ENCODE measurements at regions not wholly inside any gene's neighbourhood (a gene's known extent, or its start where the extent isn't known, plus 50 kb on each side); places are given as distances from the start of the nearest gene placed in this dataset.

DNA sequence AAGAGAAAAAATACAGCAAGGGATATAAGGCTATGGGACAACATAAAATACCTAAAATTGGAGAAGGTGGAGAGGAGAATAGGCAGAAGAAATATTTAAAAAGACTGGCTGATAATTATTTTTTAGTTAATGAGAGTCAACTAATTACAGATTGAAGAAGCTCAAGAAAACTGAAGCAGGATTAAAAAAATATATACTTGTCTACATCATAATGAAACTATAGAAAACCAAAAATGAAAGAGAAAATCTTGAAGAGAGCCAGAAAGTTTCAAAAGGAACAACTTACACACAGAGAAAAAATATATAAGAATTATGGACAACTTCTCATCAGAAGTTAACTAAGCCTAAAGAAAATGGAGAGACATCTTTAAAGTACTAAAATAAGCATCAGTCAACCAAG lies 62.9 kb upstream of the APCDD1 start:
- Histone ChIP-seq H3K9me3 (no peaks in the 10 kb centered on the region), H3K4me3 (no peak overlapping the region), H3K27ac (no peak overlapping the region), H3K36me3 (no peaks in the 10 kb centered on the region), H3K4me1 (replicated peaks) (no peaks in the 10 kb centered on the region), H3K27me3 (replicated peaks; ENCODE audit: insufficient read depth) (no peaks in the 10 kb centered on the region)
- TF ChIP-seq POLR2AphosphoS5 (IDR thresholded peaks at IDR 0.05) (no peak), POLR2A (IDR thresholded peaks at IDR 0.05) (no peak)
- TF ChIP-seq, protein P1, sequence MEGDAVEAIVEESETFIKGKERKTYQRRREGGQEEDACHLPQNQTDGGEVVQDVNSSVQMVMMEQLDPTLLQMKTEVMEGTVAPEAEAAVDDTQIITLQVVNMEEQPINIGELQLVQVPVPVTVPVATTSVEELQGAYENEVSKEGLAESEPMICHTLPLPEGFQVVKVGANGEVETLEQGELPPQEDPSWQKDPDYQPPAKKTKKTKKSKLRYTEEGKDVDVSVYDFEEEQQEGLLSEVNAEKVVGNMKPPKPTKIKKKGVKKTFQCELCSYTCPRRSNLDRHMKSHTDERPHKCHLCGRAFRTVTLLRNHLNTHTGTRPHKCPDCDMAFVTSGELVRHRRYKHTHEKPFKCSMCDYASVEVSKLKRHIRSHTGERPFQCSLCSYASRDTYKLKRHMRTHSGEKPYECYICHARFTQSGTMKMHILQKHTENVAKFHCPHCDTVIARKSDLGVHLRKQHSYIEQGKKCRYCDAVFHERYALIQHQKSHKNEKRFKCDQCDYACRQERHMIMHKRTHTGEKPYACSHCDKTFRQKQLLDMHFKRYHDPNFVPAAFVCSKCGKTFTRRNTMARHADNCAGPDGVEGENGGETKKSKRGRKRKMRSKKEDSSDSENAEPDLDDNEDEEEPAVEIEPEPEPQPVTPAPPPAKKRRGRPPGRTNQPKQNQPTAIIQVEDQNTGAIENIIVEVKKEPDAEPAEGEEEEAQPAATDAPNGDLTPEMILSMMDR (IDR thresholded peaks at IDR 0.05) = no peak
- DNase-seq (ENCODE audit: low spot score) = no peak
- intact Hi-C loops (cut with DNase I) = no loop called here

DNA sequence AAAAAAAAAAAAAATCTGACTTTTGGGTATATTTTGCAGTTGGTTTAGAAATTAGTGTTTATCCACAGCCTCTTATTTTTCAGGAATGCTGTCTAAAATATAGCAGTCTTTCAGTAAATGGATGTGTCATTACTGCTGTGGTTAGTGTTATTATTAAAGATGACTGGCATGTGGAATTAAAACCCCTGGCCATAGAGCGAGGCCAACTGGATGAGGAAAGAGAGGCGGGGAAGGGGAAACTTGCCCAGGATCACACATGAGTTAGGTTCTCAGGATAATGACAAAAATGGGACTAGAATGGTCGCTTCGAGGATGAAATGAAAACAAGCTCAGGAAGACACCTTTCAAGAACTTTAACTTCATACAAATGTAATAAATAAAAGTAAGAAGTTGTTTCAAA lies 57.4 kb upstream of the APCDD1 start:
- H3K4me3 ChIP-seq = no peak overlapping the region
- 96% methylated on average over 4 of the region's 4 CpGs for WGBS
- no peak overlapping the region for H3K27ac ChIP-seq
- TF ChIP-seq, protein P1 (IDR thresholded peaks at IDR 0.05) = no peak
- TF ChIP-seq POLR2AphosphoS5 (IDR thresholded peaks at IDR 0.05) (no peak), POLR2A (IDR thresholded peaks at IDR 0.05) (no peak)
- no peaks in the 10 kb centered on the region for H3K36me3 ChIP-seq
- intact Hi-C loops (cut with DNase I) = no loop called here
- H3K27me3 ChIP-seq (replicated peaks; ENCODE audit: insufficient read depth) = no peaks in the 10 kb centered on the region
- no peaks in the 10 kb centered on the region for H3K9me3 ChIP-seq
- H3K4me1 ChIP-seq (replicated peaks) = no peaks in the 10 kb centered on the region
- DNase-seq (ENCODE audit: low spot score) = no peak

DNA sequence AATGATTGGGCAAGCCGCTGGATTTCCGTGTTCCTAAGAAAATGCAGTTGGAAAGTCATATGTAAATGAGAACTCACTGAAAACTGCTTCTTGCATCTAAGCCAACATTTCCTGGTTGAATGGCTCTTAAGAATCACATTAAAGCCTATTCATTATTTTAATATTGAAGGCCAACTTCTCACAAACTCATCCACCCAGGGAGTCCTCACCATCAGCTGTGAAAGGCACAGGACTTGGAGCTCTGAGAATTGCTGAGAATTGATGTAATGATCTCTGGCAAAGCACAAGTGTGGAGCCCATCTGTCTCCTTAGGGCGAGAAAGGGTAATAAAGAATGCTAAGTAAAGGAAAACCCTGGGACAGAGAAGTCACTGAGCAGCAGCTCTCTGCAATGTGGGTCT lies 55.9 kb upstream of the APCDD1 start:
- no peak overlapping the region for H3K27ac ChIP-seq
- H3K9me3 ChIP-seq = no peaks in the 10 kb centered on the region
- H3K4me1 ChIP-seq (replicated peaks) = no peaks in the 10 kb centered on the region
- intact Hi-C loops (cut with DNase I) = no loop called here
- TF ChIP-seq POLR2A (IDR thresholded peaks at IDR 0.05) (no peak), POLR2AphosphoS5 (IDR thresholded peaks at IDR 0.05) (no peak)
- TF ChIP-seq, protein P1 (IDR thresholded peaks at IDR 0.05) = no peak
- no peaks in the 10 kb centered on the region for H3K36me3 ChIP-seq
- no peak for DNase-seq (ENCODE audit: low spot score)
- no peaks in the 10 kb centered on the region for H3K27me3 ChIP-seq (replicated peaks; ENCODE audit: insufficient read depth)
- WGBS = 40% methylated on average over 3 of the region's 3 CpGs
- no peak overlapping the region for H3K4me3 ChIP-seq

DNA sequence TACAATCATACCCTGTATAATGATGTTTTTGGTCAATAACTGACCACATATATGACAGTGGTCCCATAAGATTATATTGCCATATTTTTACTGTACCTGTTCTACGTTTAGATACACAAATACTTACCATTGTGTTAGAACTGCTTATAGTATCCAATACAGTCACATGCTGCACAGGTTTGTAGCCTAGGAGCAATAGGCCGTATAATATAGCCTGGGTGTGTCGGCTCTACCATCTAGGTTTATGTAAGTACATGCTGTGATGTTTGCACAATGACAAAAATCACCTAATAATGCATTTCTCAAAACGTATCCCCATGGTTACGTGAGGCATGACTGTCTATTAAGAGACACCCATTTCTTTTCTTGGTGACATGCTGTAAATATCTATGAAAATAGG lies 55.0 kb upstream of the APCDD1 start:
- 89% methylated on average over 5 of the region's 5 CpGs for WGBS
- no peak for DNase-seq (ENCODE audit: low spot score)

More for the DNA sequence above, 55.0 kb upstream of the APCDD1 start:
- H3K36me3 ChIP-seq = no peaks in the 10 kb centered on the region
- H3K4me1 ChIP-seq (replicated peaks) = no peaks in the 10 kb centered on the region
- intact Hi-C loops (cut with DNase I) = no loop called here
- no peaks in the 10 kb centered on the region for H3K27me3 ChIP-seq (replicated peaks; ENCODE audit: insufficient read depth)
- TF ChIP-seq POLR2AphosphoS5 (IDR thresholded peaks at IDR 0.05) = no peak
- TF ChIP-seq, protein P1 (IDR thresholded peaks at IDR 0.05) = no peak
- TF ChIP-seq POLR2A (IDR thresholded peaks at IDR 0.05) = no peak
- H3K9me3 ChIP-seq = no peaks in the 10 kb centered on the region
- H3K27ac ChIP-seq = no peak overlapping the region
- no peak overlapping the region for H3K4me3 ChIP-seq

Data from prostate gland (tissue), 2 donors.